ENCODE measurements at regions not wholly inside any gene's neighbourhood (a gene's known extent, or its start where the extent isn't known, plus 50 kb on each side); places are given as distances from the start of the nearest gene placed in this dataset.

DNA sequence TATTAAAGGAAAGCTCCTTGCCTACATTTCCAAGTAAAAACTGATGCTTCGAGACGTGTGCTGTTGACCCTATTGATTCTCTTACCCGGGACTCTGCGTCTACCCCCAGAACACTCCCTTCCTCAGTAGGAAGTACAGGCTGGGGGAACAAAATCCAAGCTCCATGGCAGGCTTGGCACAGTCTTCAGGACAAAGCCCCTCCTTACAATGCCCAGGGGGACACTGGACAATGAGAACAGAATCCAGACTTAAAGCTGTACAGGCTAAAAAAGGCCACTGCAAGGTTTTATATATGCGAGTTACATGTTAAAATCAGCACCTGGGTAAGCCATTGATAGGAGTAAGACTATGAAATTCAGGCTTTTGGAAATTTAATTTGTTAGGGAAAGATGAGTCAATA lies 250.6 kb upstream of the DAPK1 start:
- DNase-seq (ENCODE audit: low spot score) = no peak

GRCh38 chr9:87249029-87249428 lies 248.6 kb upstream of the DAPK1 start:
- no peak for DNase-seq (ENCODE audit: low spot score)

DNA sequence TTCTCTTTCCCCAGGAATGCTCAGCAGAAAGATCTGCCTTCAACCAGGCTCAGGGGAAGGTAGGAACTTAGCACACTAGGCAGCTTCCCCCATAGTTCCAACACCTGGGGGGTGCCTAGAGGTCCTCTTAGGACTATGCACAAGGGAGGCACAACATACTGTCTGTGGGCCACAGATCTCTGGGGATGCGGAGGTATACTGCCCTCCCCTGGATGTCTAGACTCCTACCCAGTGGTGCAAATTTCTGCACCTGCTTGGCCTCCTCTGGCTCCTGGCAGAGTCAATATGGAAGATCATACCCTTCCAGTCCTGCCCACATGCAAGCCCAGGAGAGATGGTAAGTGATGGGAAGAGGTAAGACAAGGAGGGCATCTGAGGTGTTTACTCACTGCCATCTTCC lies 247.5 kb upstream of the DAPK1 start:
- DNase-seq (ENCODE audit: low spot score) = no peak

DNA sequence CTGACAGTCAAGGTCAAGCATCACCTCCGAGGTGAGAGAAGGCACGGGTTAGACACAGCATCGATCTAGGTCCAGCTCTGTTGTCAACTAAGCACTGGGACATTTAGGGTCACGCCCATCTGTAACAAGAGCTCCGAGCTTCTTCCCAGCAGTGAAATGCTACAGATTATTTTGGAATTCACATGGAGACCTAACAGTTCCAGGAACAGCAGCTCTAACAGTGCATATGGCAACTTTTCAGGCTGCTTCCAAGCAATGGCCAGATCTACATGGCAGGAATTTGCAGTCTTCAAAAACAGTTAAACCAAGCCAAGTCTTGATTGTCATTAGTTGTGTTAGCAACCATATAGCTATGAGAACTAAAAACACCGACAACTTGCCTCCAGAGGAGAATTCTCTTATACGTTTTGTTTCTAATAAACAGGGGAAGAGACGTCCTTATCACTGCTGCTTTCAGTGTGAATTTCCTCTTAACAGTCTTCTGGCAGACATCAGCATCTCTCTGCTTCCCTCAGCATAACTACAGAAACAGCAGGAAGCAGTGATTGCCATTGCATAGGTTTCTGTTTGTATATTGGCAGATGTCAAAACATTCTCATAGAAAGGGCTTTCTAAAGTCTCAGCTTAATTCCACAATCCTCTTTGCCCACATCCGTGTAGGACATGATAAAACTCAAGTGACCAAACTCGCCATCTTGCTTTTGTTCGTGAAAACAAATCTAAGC lies 242.1 kb upstream of the DAPK1 start:
- DNase-seq (ENCODE audit: low spot score) = no peak

- no peak for DNase-seq (ENCODE audit: low spot score)
Measured at GRCh38 chr9:87256973-87257372, 240.7 kb upstream of the DAPK1 start.

- no peak for DNase-seq (ENCODE audit: low spot score)
Measured at GRCh38 chr9:87259543-87260518, 237.8 kb upstream of the DAPK1 start.

DNA sequence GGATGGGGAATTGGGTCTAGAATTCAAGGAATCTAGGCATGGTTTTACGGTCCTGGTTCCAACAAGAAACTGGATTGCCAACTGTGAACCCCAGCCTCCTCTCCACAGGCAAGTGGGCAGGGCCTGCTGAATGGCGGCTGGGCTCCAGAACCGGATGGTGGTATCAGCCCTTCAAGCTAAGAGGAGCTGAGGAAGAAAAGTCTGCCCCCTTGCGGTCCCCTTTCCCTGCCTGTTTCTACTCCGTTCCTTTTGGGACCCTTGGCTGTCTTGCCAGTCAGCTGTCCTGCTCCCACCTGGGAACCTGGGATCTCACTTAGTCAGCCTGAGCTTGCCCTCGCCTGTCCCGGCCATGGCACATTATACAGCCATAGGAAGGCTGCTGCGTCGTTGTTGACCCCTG lies 234.4 kb upstream of the DAPK1 start:
- no peak for DNase-seq (ENCODE audit: low spot score)

DNA sequence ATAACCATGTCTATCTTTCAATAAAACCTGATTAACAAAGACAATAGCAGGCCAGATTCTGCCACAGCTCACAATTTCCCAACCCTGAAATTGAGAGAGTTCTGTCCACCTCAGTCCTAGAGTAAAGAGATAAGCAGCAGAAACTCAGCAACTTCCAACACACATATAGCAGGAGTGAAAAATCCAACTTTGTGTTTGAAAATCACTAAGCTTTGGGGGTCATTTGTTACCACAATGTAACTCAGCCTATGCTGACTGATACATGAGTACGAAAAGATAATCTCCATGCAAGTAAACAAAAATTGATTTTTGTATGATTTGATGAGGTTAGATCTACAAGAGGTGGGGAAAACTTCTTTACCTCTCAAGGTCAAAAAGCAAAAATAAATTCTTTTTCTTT lies 231.0 kb upstream of the DAPK1 start:
- DNase-seq (ENCODE audit: low spot score) = no peak

GRCh38 chr9:87267251-87268070 lies 230.2 kb upstream of the DAPK1 start:
- DNase-seq (ENCODE audit: low spot score) = no peak

GRCh38 chr9:87269296-87270176 lies 228.1 kb upstream of the DAPK1 start:
- no peak for DNase-seq (ENCODE audit: low spot score)

GRCh38 chr9:87270221-87270847 lies 227.3 kb upstream of the DAPK1 start:
- no peak for DNase-seq (ENCODE audit: low spot score)

GRCh38 chr9:87270848-87271234 lies 226.8 kb upstream of the DAPK1 start:
- DNase-seq (ENCODE audit: low spot score) = no peak

DNA sequence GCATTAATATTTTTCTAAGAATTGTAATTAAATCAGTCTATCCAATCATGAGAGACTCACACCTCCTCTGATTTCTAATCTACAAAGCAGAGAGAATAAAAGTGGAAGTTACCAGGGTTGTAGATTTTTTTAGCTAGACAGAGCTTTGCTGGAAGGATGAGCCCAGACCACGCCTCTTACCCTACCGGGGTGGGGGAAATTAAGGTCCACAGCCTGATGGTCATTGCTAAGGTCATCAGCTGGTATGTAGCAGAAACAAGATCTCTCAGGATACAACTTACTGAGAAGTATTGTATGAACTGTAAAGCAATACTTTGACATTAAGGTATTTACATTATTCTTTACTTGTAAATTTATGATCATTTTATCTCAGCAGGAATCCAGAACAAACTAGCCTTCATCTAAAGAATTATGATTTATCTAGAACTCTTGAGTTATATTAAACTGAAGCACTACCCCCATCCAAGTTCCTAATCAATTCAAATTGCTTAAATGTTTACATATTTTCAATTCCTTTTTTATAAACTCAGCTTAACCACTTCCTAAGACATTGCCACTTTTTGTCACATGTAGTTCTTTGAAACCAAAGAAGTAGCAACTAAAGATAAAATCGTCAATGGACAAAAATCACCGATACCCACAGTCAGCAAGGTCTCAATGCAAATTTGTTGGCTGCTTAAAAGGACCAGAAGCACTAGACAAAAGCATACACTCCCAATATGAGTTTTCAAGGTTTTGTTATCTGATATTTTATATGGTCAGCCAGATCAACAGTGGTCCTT lies 225.8 kb upstream of the DAPK1 start:
- DNase-seq (ENCODE audit: low spot score) = no peak

DNA sequence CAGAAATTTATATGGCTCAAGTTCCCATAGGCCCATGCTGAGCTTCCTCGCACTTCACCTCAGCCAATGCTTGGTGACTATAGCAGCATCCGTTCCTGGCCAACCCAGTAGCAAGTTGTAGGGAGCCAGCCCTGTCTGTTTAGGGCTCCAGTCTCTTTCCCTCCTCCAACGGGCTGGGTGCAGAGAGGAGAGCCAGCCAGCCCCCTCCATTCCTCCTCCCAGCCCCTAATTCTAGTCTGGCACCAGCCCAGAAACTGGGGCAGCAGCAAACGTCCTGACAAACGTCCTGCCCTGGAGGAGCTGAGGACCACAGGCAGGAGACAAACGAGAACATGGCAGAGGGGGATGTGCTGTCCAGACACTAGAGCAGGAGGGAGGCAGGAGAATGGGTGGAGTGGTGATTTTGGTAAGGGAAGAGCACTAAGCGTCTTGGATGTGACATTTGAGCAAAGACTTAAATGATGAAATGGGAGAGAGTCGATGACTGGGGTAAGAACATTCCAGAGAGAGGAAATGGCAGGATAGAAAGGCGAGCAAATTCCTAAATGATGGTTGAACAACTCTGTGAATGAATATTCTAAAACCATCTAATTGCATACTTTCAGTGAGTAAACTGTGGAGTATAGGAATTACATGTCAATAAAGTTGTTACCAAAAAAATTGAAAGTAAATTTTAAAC lies 222.5 kb upstream of the DAPK1 start:
- no peak for DNase-seq (ENCODE audit: low spot score)

GRCh38 chr9:87276327-87276841 lies 221.3 kb upstream of the DAPK1 start:
- no peak for DNase-seq (ENCODE audit: low spot score)

GRCh38 chr9:87276851-87277261 lies 220.8 kb upstream of the DAPK1 start:
- DNase-seq (ENCODE audit: low spot score) = no peak

DNA sequence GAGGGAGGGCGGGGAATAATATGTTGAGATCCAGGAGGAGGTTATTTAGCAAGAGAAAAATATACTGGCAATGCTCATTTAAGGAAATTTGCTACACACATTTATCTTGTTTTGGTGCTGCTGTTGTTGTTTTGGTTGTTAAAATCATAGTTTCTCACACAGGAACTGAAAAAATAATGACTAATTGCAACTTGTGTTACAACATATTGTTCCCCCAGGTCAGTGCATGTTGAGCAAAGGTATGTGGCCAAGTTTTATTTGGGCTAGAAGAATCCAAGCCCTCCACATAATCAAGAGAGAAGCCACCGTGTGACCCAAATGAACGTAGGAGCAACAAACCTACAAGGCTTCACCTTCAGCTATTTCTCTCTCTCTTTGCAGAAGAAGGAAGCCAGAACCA lies 220.3 kb upstream of the DAPK1 start:
- no peak for DNase-seq (ENCODE audit: low spot score)

DNA sequence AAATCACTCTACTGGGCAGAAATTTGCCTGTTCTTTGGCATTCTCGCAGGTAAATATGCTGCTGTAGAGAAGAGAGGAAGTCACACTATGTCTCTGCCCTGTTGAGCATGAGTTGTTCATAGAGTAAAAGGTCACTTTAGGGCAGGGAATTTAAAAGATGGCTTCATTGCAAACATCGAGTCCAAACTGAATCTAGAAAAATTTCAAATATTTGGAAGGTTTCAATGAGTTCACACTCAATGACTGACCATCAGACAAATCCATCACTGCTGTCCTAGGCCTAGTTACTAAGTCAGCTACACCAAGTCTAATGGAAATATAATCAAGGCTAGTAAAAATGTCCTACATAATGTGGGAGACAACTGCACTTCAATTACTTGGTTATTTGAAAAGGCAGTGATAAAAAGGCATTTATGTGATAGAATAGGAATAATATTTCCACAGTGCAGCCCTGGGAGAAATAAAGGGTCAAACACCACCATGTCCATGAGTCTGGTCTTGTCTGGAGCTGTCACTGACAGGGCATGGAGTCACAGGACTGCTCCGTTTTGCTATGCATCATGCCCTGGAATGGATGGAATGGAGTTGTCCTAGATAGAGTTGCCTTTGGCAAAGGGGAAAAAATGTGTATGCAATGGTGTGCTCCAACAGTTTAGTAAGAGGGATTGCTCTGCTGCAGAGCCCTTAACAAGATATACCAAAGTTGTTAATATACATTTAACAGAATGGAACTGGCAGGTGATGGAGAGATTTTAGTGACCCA lies 218.5 kb upstream of the DAPK1 start:
- no peak for DNase-seq (ENCODE audit: low spot score)

DNA sequence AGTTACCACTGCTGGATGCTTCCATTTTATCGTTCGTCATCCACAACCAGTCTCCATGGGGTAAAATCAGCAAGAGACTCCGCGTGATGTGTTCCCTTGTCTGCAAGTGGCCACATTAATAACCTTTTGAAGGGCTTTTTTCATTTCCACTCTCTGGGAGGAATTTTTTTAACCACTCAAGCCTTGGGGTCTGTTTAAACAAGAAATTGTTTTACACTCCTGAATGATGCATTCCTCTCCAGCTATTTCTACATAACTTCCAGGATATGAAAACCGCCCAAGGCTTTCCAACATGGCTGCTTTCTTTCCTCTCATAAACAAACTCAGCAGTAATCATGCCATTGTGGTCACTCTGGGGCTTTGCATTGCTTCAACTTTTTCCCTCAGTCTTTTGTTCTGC lies 217.2 kb upstream of the DAPK1 start:
- no peak for DNase-seq (ENCODE audit: low spot score)
